GM23338 (cell line): ENCODE measurements at regions not wholly inside any gene's neighbourhood (a gene's known extent, or its start where the extent isn't known, plus 50 kb on each side); places are given as distances from the start of the nearest gene placed in this dataset.

Experiments
- ATAC-seq: fragments of 200-7000 bp; cut with Tn5 transposase; 3 replicates; pipeline ENCODE4 v1.9.1; 2020
- DNase-seq: peaks from one replicate; pipeline ENCODE4 v3.0.0-alpha.2; 2015; ENCODE audit warnings: low spot score
- H2AFZ ChIP-seq: fragments of 200-600 bp; sonication (generic); 2 replicates; pipeline ENCODE4 v1.8.0; 2016; ENCODE audit warnings: antibody characterized with exemption, mild to moderate bottlenecking, moderate library complexity
- H3F3A ChIP-seq: fragments of 200-600 bp; sonication (generic); replicated peaks from 2 replicates; pipeline ENCODE4 v1.8.0; 2017; ENCODE audit warnings: antibody characterized with exemption, mixed run types, low read depth
- H3K27ac ChIP-seq: fragments of 200-600 bp; sonication (generic); 2 replicates; pipeline ENCODE4 v1.6.1; 2016; ENCODE audit warnings: low read depth
- H3K27me3 ChIP-seq: fragments of 200-600 bp; sonication (generic); 2 replicates; pipeline ENCODE4 v1.8.0; 2016; ENCODE audit warnings: mild to moderate bottlenecking, mixed run types, moderate library complexity; ENCODE audit not compliant: insufficient read depth
- H3K36me3 ChIP-seq: fragments of 200-600 bp; sonication (generic); 2 replicates; pipeline ENCODE4 v1.8.0; 2016; ENCODE audit warnings: mild to moderate bottlenecking; ENCODE audit not compliant: insufficient read depth
- H3K4me1 ChIP-seq: fragments of 200-600 bp; sonication (generic); 2 replicates; pipeline ENCODE4 v1.8.0; 2016; ENCODE audit warnings: mild to moderate bottlenecking, moderate library complexity; ENCODE audit not compliant: insufficient read depth
- H3K4me2 ChIP-seq: fragments of 200-600 bp; sonication (generic); 2 replicates; pipeline ENCODE4 v1.7.1; 2017; ENCODE audit warnings: mixed run types
- H3K4me3 ChIP-seq: fragments of 200-600 bp; sonication (generic); 2 replicates; pipeline ENCODE4 v1.6.1; 2016; ENCODE audit warnings: mixed run types
- H3K79me2 ChIP-seq: fragments of 200-600 bp; sonication (generic); replicated peaks from 2 replicates; pipeline ENCODE4 v1.8.0; 2017; ENCODE audit warnings: mild to moderate bottlenecking; ENCODE audit not compliant: insufficient read depth
- H3K9me2 ChIP-seq: fragments of 200-600 bp; sonication (generic); 2 replicates; pipeline ENCODE4 v1.8.0; 2017; ENCODE audit not compliant: insufficient read depth
- H4K20me1 ChIP-seq: fragments of 200-600 bp; sonication (generic); replicated peaks from 2 replicates; pipeline ENCODE4 v1.8.0; 2017; ENCODE audit warnings: mild to moderate bottlenecking; ENCODE audit not compliant: insufficient read depth
- H3K27ac Mint-ChIP-seq: 2 replicates; pipeline ENCODE4 v1.8.0; 2020; ENCODE audit warnings: inconsistent platforms, mild to moderate bottlenecking, moderate library complexity, mixed read lengths
- H3K27me3 Mint-ChIP-seq: 3 replicates; pipeline ENCODE4 v1.8.0; 2022; ENCODE audit warnings: low read depth, mild to moderate bottlenecking, moderate library complexity, mixed read lengths, inconsistent platforms; ENCODE audit not compliant: insufficient read depth, poor library complexity
- H3K36me3 Mint-ChIP-seq: 3 replicates; pipeline ENCODE4 v1.8.0; 2021; ENCODE audit warnings: low read depth, mild to moderate bottlenecking, inconsistent platforms, moderate library complexity, mixed read lengths
- H3K4me1 Mint-ChIP-seq: 3 replicates; pipeline ENCODE4 v1.8.0; 2020; ENCODE audit warnings: mild to moderate bottlenecking, inconsistent platforms, mixed read lengths
- H3K4me3 Mint-ChIP-seq: 3 replicates; pipeline ENCODE4 v1.8.0; 2021; ENCODE audit warnings: moderate library complexity, mild to moderate bottlenecking, inconsistent platforms, mixed read lengths
- H3K9me3 Mint-ChIP-seq: 3 replicates; pipeline ENCODE4 v1.8.0; 2020; ENCODE audit warnings: moderate library complexity, mild to moderate bottlenecking, inconsistent platforms, mixed read lengths
- EZH2 ChIP-seq: fragments of 200-600 bp; sonication (generic); IDR thresholded peaks from one replicate; pipeline ENCODE4 v1.8.0; 2017; ENCODE audit warnings: antibody characterized with exemption, mild to moderate bottlenecking, low read depth; ENCODE audit not compliant: unreplicated experiment
- TF ChIP-seq, protein P1 (sequence below): fragments of 250-450 bp; sonication (Bioruptor Pico); IDR thresholded peaks from 2 replicates; pipeline ENCODE4 v1.5.0; 2020; ENCODE audit warnings: mild to moderate bottlenecking, moderate library complexity
- TF ChIP-seq, protein P2 (sequence below): IDR thresholded peaks from 2 replicates; pipeline ENCODE4 v1.6.1; 2016; ENCODE audit warnings: antibody characterized with exemption

- H3K4me3 ChIP-seq, result no peak overlapping the region
Measured at GRCh38 chr9:129422843-129423192, 198.1 kb downstream of the C9orf50 start.

More at GRCh38 chr9:129422843-129423192, 198.1 kb downstream of the C9orf50 start:
- TF ChIP-seq, protein P1, sequence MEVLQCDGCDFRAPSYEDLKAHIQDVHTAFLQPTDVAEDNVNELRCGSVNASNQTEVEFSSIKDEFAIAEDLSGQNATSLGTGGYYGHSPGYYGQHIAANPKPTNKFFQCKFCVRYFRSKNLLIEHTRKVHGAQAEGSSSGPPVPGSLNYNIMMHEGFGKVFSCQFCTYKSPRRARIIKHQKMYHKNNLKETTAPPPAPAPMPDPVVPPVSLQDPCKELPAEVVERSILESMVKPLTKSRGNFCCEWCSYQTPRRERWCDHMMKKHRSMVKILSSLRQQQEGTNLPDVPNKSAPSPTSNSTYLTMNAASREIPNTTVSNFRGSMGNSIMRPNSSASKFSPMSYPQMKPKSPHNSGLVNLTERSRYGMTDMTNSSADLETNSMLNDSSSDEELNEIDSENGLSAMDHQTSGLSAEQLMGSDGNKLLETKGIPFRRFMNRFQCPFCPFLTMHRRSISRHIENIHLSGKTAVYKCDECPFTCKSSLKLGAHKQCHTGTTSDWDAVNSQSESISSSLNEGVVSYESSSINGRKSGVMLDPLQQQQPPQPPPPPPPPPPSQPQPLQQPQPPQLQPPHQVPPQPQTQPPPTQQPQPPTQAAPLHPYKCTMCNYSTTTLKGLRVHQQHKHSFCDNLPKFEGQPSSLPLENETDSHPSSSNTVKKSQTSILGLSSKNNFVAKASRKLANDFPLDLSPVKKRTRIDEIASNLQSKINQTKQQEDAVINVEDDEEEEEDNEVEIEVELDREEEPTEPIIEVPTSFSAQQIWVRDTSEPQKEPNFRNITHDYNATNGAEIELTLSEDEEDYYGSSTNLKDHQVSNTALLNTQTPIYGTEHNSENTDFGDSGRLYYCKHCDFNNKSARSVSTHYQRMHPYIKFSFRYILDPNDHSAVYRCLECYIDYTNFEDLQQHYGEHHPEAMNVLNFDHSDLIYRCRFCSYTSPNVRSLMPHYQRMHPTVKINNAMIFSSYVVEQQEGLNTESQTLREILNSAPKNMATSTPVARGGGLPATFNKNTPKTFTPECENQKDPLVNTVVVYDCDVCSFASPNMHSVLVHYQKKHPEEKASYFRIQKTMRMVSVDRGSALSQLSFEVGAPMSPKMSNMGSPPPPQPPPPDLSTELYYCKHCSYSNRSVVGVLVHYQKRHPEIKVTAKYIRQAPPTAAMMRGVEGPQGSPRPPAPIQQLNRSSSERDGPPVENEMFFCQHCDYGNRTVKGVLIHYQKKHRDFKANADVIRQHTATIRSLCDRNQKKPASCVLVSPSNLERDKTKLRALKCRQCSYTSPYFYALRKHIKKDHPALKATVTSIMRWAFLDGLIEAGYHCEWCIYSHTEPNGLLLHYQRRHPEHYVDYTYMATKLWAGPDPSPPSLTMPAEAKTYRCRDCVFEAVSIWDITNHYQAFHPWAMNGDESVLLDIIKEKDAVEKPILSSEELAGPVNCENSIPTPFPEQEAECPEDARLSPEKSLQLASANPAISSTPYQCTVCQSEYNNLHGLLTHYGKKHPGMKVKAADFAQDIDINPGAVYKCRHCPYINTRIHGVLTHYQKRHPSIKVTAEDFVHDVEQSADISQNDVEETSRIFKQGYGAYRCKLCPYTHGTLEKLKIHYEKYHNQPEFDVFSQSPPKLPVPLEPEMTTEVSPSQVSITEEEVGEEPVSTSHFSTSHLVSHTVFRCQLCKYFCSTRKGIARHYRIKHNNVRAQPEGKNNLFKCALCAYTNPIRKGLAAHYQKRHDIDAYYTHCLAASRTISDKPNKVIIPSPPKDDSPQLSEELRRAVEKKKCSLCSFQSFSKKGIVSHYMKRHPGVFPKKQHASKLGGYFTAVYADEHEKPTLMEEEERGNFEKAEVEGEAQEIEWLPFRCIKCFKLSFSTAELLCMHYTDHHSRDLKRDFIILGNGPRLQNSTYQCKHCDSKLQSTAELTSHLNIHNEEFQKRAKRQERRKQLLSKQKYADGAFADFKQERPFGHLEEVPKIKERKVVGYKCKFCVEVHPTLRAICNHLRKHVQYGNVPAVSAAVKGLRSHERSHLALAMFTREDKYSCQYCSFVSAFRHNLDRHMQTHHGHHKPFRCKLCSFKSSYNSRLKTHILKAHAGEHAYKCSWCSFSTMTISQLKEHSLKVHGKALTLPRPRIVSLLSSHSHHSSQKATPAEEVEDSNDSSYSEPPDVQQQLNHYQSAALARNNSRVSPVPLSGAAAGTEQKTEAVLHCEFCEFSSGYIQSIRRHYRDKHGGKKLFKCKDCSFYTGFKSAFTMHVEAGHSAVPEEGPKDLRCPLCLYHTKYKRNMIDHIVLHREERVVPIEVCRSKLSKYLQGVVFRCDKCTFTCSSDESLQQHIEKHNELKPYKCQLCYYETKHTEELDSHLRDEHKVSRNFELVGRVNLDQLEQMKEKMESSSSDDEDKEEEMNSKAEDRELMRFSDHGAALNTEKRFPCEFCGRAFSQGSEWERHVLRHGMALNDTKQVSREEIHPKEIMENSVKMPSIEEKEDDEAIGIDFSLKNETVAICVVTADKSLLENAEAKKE, result no peak
- no peak for TF ChIP-seq EZH2
- TF ChIP-seq, protein P2, sequence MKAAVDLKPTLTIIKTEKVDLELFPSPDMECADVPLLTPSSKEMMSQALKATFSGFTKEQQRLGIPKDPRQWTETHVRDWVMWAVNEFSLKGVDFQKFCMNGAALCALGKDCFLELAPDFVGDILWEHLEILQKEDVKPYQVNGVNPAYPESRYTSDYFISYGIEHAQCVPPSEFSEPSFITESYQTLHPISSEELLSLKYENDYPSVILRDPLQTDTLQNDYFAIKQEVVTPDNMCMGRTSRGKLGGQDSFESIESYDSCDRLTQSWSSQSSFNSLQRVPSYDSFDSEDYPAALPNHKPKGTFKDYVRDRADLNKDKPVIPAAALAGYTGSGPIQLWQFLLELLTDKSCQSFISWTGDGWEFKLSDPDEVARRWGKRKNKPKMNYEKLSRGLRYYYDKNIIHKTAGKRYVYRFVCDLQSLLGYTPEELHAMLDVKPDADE, result no peak
- no peaks in the 10 kb centered on the region for H3K27me3 ChIP-seq
- Mint-ChIP-seq H3K9me3 (no peaks in the 10 kb centered on the region; the same call in 2 of the 3 replicates), H3K36me3 (no peaks in the 10 kb centered on the region), H3K27me3 (peaks cover 25% of the 10 kb centered on the region), H3K4me3 (no peak overlapping the region), H3K4me1 (peaks cover 9% of the 10 kb centered on the region; the same call in 2 of the 3 replicates), H3K27ac (no peak overlapping the region)
- peak; percentile 18; the same call in 1 of the 3 replicates for ATAC-seq
- H3K9me2 ChIP-seq, result no peaks in the 10 kb centered on the region
- H3K27ac ChIP-seq, result no peak overlapping the region
- H3F3A ChIP-seq, result no peaks in the 10 kb centered on the region
- DNase-seq, result no peak
- H3K4me2 ChIP-seq, result no peak overlapping the region
- H3K4me1 ChIP-seq, result peaks cover 5% of the 10 kb centered on the region; the same call in 1 of the 2 replicates
- H3K36me3 ChIP-seq, result no peaks in the 10 kb centered on the region
- no peaks in the 10 kb centered on the region for H3K79me2 ChIP-seq
- no peak overlapping the region; the same call in 1 of the 2 replicates for H2AFZ ChIP-seq
- no peaks in the 10 kb centered on the region for H4K20me1 ChIP-seq
